Upper lobe of right lung (tissue), 1 donor: ENCODE measurements at regions not wholly inside any gene's neighbourhood (a gene's known extent, or its start where the extent isn't known, plus 50 kb on each side); places are given as distances from the start of the nearest gene placed in this dataset.

Experiments
- ATAC-seq: fragments of 200-7000 bp; cut with Tn5 transposase; one replicate; pipeline ENCODE4 v1.9.1; 2020; ENCODE audit warnings: mild to moderate bottlenecking, moderate library complexity
- DNase-seq: peaks from one replicate; pipeline ENCODE4 v3.0.0-alpha.2; 2020
- H3K27ac ChIP-seq: fragments of 200-600 bp; one replicate; pipeline ENCODE4 v1.8.0; 2022
- H3K27me3 ChIP-seq: fragments of 200-600 bp; one replicate; pipeline ENCODE4 v1.8.0; 2022; ENCODE audit warnings: mild to moderate bottlenecking
- H3K36me3 ChIP-seq: fragments of 200-600 bp; one replicate; pipeline ENCODE4 v1.8.0; 2022
- H3K4me1 ChIP-seq: fragments of 200-600 bp; one replicate; pipeline ENCODE4 v1.8.0; 2022
- H3K4me3 ChIP-seq: fragments of 200-600 bp; one replicate; pipeline ENCODE4 v1.8.0; 2022; ENCODE audit warnings: mild to moderate bottlenecking
- H3K9me3 ChIP-seq: fragments of 200-600 bp; one replicate; pipeline ENCODE4 v1.8.0; 2022
- intact Hi-C: fragments of 100-400 bp; cut with DNase I; formaldehyde crosslinking; loops from one replicate; pipeline ENCODE4 v1.11.0; 2022
- TF ChIP-seq, protein P1 (sequence below): fragments of 200-600 bp; IDR thresholded peaks from one replicate; pipeline ENCODE4 v1.8.0; 2022; ENCODE audit warnings: antibody characterized with exemption
- donor health status: DM: no; HTN: yes; CAD: no; lungs with severe emphysema.

DNA sequence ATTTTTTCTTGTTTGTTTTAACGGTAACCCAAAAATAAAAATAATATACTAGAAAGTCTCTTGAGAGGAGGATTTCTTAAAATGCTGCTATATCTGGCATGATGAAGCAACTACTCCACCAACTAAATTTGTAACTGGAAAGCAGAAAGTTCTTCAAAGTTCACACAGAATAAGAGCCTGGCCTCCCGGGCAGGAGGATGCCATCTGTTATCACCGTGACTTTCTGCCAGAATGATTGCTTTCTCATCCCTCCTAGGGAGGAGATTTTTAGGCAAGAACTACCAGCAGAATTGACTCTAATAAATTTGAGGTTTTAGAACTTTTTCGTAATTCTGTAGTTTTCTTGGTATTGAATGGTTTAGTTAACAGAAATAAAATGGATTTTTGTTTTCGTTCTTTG, 464.6 kb upstream of the ACTBL2 start:
- intact Hi-C loops, result no loop called here
- ATAC-seq (no peak), DNase-seq (no peak)
- H3K27ac ChIP-seq, result no peak overlapping the region
- H3K4me1 ChIP-seq, result no peaks in the 10 kb centered on the region
- H3K4me3 ChIP-seq, result no peak overlapping the region
- H3K27me3 ChIP-seq, result no peaks in the 10 kb centered on the region
- TF ChIP-seq, protein P1, sequence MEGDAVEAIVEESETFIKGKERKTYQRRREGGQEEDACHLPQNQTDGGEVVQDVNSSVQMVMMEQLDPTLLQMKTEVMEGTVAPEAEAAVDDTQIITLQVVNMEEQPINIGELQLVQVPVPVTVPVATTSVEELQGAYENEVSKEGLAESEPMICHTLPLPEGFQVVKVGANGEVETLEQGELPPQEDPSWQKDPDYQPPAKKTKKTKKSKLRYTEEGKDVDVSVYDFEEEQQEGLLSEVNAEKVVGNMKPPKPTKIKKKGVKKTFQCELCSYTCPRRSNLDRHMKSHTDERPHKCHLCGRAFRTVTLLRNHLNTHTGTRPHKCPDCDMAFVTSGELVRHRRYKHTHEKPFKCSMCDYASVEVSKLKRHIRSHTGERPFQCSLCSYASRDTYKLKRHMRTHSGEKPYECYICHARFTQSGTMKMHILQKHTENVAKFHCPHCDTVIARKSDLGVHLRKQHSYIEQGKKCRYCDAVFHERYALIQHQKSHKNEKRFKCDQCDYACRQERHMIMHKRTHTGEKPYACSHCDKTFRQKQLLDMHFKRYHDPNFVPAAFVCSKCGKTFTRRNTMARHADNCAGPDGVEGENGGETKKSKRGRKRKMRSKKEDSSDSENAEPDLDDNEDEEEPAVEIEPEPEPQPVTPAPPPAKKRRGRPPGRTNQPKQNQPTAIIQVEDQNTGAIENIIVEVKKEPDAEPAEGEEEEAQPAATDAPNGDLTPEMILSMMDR, result no peak
- H3K9me3 ChIP-seq, result no peaks in the 10 kb centered on the region
- H3K36me3 ChIP-seq, result no peaks in the 10 kb centered on the region

DNA sequence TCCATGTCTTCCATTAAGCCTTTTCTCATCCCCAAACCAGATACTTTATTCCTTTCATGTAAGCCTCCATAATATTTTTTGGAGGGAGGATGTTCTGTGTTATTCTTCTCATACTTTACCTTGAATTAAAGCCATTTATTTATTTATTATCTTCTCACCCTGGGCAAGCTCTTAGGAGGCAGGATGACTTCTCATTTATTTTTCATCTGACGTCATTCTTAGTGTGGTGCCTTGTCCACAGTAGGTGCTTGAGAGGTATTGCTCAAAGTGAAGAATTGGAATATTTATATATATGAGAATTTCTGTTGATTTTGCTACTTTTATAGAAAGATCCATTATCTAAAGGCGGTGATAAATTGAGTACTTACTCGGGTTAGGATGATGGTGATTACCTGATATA, 458.3 kb upstream of the ACTBL2 start:
- Histone ChIP-seq H3K4me1 (no peaks in the 10 kb centered on the region), H3K36me3 (no peaks in the 10 kb centered on the region), H3K4me3 (no peak overlapping the region), H3K27me3 (no peaks in the 10 kb centered on the region), H3K9me3 (no peaks in the 10 kb centered on the region), H3K27ac (no peak overlapping the region)
- DNase-seq (no peak), ATAC-seq (no peak)
- TF ChIP-seq, protein P1, result no peak
- intact Hi-C loops, result no loop called here

DNA sequence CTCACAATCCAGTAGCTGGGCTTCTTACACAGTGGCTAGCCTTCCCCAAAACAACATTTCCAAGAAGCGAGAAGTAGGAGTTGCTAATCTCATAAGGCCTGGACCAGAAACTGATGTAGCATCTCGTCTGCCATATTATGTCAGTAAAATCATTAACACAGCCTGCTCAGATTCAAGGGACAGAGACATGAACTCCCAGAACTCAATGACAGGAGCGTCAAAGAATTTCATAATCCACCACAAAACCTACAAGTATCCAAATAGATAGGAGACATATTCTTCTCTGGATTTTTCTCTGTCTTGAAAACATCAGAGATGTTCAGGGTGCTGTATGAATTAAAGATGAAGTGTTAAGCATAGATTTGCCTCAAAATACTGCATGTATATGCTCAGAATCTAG, 457.6 kb upstream of the ACTBL2 start:
- intact Hi-C loops, result no loop called here
- Histone ChIP-seq H3K27ac (no peak overlapping the region), H3K27me3 (no peaks in the 10 kb centered on the region), H3K36me3 (no peaks in the 10 kb centered on the region), H3K4me1 (no peaks in the 10 kb centered on the region), H3K4me3 (no peak overlapping the region), H3K9me3 (no peaks in the 10 kb centered on the region)
- DNase-seq (no peak), ATAC-seq (no peak)
- TF ChIP-seq, protein P1, result no peak

DNA sequence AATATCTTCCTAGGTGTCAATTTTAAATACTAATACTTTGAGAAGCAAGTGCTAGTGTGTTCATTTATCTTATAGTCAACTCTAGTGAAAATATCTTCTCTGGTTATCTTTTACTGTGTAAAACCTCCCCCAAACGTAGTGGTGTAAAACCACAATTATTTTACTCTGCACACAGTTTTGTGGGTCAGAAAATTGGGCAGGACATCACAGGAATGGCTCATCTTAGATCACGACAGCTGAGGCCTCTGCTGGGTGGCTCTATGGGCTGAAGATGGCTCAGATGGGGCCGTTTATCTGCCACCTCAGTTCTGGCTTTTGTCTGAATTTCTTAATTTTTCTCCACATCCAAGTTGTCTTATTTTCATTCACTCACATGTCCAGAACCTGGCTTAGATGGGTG, 457.2 kb upstream of the ACTBL2 start:
- H3K4me3 ChIP-seq, result no peak overlapping the region
- intact Hi-C loops, result no loop called here
- H3K4me1 ChIP-seq, result no peaks in the 10 kb centered on the region
- H3K27me3 ChIP-seq, result no peaks in the 10 kb centered on the region
- DNase-seq, result no peak
- TF ChIP-seq, protein P1, result no peak
- ATAC-seq, result no peak
- no peak overlapping the region for H3K27ac ChIP-seq
- no peaks in the 10 kb centered on the region for H3K36me3 ChIP-seq
- H3K9me3 ChIP-seq, result no peaks in the 10 kb centered on the region

DNA sequence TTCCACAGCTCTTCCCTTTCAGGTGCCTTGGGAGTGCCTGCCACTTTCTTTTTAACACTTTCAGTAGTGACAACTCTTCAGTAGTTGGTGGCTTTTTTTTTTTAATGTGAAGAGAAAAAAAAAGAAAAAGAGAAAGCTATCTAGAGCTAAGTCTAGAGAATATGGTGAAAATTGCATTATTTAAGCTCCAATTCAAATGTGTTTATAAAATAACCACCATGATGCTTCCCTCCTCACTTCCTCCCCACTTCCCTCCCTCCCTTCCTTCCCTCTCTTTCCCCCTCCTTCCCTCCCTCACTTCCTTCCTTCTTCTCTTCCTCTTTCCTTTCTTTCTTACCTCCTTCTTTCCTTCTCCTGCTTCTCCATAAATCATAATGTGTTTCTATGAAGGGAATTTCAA, 456.7 kb upstream of the ACTBL2 start:
- intact Hi-C loops, result no loop called here
- DNase-seq, result no peak
- no peak for ATAC-seq
- Histone ChIP-seq H3K27me3 (no peaks in the 10 kb centered on the region), H3K36me3 (no peaks in the 10 kb centered on the region), H3K27ac (no peak overlapping the region), H3K9me3 (no peaks in the 10 kb centered on the region), H3K4me3 (no peak overlapping the region), H3K4me1 (no peaks in the 10 kb centered on the region)
- TF ChIP-seq, protein P1, result no peak

DNA sequence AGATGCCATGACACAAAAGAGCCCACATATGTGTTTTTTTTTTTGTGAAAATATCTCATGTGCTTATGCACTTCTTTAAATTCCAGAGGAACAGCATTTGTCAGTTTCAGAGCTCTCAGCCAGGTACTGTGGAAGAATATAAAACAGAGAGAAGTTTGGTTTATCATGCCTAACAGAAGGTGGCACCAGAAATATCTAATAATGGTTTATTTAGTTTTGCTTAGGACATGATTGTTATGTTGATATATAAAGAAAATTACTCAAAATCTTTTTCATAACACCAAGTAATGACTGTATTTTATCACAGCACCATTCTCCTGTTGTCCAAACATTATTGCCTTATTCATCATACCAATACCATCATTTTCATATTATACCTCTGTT, 455.6 kb upstream of the ACTBL2 start:
- TF ChIP-seq, protein P1, result no peak
- DNase-seq, result no peak
- Histone ChIP-seq H3K36me3 (no peaks in the 10 kb centered on the region), H3K4me3 (no peak overlapping the region), H3K27me3 (no peaks in the 10 kb centered on the region), H3K9me3 (no peaks in the 10 kb centered on the region), H3K27ac (no peak overlapping the region), H3K4me1 (no peaks in the 10 kb centered on the region)
- no peak for ATAC-seq
- intact Hi-C loops, result no loop called here
